ENCODE measurements at regions not wholly inside any gene's neighbourhood (a gene's known extent, or its start where the extent isn't known, plus 50 kb on each side); places are given as distances from the start of the nearest gene placed in this dataset.

DNA sequence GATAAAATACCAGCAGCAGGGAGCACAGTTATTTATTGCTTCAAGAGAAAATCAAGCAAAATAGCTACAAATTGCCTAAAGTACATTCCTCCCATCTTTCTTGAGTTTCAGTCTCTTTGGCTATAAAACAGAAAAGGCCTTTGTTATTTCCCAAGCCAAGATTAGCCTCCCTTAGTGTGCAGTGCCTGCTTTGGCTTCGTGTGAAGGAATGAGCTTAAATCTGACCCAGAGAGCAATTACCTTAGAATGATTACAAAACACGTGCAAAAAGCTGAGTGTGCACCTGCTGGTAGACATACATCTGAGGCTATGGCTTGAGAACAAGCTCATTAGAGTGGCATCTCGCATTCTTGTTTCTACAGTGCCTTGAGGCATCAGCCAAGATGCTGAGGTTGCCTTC, 250.8 kb downstream of the C4orf33 start:
- intact Hi-C loops (cut with DNase I; ENCODE audit: low total_unique reads) = no loop called here
- Histone ChIP-seq H3K9me3 (no peaks in the 10 kb centered on the region), H3K27ac (peak overlapping the region in 1 of 2 donors; percentile 47), H3K27me3 (no peaks in the 10 kb centered on the region), H3K36me3 (ENCODE audit: low read depth, missing control alignments) (no peaks in the 10 kb centered on the region), H3K4me3 (no peak overlapping the region), H3K4me1 (peaks cover 5% of the 10 kb centered on the region)
- DNase-seq = peak; percentile 30
- TF ChIP-seq, protein P1, sequence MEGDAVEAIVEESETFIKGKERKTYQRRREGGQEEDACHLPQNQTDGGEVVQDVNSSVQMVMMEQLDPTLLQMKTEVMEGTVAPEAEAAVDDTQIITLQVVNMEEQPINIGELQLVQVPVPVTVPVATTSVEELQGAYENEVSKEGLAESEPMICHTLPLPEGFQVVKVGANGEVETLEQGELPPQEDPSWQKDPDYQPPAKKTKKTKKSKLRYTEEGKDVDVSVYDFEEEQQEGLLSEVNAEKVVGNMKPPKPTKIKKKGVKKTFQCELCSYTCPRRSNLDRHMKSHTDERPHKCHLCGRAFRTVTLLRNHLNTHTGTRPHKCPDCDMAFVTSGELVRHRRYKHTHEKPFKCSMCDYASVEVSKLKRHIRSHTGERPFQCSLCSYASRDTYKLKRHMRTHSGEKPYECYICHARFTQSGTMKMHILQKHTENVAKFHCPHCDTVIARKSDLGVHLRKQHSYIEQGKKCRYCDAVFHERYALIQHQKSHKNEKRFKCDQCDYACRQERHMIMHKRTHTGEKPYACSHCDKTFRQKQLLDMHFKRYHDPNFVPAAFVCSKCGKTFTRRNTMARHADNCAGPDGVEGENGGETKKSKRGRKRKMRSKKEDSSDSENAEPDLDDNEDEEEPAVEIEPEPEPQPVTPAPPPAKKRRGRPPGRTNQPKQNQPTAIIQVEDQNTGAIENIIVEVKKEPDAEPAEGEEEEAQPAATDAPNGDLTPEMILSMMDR (IDR thresholded peaks at IDR 0.05) = no peak
- TF ChIP-seq POLR2A (IDR thresholded peaks at IDR 0.05) = no peak
- WGBS, 2 donors = 56 to 66% methylated on average over 3 of the region's 3 CpGs

DNA sequence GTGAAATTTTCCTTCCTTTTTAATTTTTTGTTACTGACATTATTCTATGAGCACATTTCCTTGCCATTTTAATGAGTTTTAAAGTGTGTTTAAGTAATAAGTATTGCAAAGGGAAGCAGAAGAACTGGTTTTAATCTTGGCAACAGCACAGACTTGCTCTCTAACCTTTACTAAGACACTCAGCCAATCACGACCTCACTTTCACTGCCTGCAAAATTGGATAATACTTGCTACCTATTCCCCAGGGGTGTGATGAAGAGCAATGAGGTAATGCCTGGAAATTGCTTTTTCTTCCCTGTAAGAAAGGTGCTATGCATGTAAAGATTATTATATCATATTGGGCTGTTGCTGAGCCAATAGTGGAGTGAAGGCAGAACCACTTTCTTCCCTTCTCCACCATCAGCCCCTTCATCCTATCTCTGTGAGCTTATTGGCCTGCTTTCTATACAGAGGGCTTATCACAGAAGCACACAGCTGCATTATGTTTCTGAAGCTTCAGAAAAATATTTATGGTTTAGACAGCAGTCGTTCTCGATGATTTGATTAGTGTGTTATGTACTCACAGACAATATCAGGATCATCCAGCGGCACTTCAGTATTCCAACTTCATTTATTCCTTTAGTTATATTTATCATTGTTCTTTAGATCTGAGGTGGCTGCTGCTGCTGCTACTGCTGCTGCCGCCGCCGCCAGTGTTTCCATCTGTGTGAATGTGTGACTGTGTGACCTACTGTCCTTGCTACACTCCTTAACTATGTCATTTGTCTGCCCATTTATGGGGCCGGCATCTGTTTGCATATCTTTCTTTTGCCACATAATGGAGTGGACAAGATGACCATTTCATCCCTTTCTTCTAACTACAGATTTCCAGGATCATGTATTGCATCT, 255.1 kb downstream of the C4orf33 start:
- Histone ChIP-seq H3K4me1 (peaks cover 3% of the 10 kb centered on the region), H3K4me3 (no peak overlapping the region), H3K27ac (no peak overlapping the region), H3K36me3 (ENCODE audit: low read depth, missing control alignments) (no peaks in the 10 kb centered on the region), H3K9me3 (no peaks in the 10 kb centered on the region), H3K27me3 (no peaks in the 10 kb centered on the region)
- no peak for DNase-seq
- WGBS, 2 donors = 67 to 78% methylated on average over 8 of the region's 8 CpGs
- intact Hi-C loops (cut with DNase I; ENCODE audit: low total_unique reads) = no loop called here
- TF ChIP-seq, protein P1 (IDR thresholded peaks at IDR 0.05) = no peak
- no peak for TF ChIP-seq POLR2A (IDR thresholded peaks at IDR 0.05)

DNA sequence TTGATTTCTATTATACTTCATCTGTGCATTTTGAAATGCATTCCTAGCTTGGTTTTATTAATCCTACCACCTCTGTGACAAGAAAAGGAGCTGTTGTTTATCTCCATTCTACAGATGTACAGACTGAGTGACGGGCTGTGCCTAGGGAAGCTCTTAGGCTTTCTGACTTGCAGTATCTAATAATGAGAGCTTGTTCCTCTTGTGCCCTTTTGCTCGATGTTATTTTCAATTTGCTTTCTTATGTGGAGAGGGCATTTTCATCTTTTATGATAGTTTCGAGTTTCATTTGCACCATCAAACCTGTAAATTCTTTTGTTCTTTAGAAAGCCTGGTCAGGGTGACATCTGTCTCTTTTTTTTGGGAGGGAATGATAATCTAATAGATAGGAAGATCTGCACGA, 256.5 kb downstream of the C4orf33 start:
- no peaks in the 10 kb centered on the region for H3K27me3 ChIP-seq
- no peak overlapping the region for H3K27ac ChIP-seq
- H3K4me3 ChIP-seq = no peak overlapping the region
- no peaks in the 10 kb centered on the region for H3K4me1 ChIP-seq
- no peak for TF ChIP-seq POLR2A (IDR thresholded peaks at IDR 0.05)
- TF ChIP-seq, protein P1 (IDR thresholded peaks at IDR 0.05) = no peak
- 74 to 82% methylated on average over 4 of the region's 4 CpGs for WGBS, 2 donors
- no peak for DNase-seq
- H3K9me3 ChIP-seq = no peaks in the 10 kb centered on the region
- intact Hi-C loops (cut with DNase I; ENCODE audit: low total_unique reads) = no loop called here
- no peaks in the 10 kb centered on the region for H3K36me3 ChIP-seq (ENCODE audit: low read depth, missing control alignments)

DNA sequence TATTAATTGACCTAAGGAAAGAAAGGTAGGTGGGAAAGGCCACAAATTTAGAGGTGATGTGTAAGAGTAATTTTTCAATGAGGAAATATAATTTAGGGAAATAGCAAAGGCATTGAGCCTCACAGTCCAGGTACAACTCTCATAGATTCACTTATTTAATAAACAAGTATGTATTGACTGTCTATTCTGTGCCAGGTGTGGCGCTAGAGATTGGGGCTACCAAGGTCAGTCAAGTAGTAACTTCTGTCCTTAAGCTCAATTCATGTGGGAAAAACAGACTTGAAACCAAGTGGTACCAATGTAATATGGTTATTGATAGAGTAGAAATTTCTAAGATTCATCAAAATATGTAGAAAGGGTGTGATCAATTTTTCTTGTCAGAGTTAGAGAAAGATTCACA, 257.5 kb downstream of the C4orf33 start:
- 86% methylated on average over 1 of the region's 1 CpG for WGBS, 2 donors
- no peak overlapping the region for H3K4me3 ChIP-seq
- no peaks in the 10 kb centered on the region for H3K27me3 ChIP-seq
- intact Hi-C loops (cut with DNase I; ENCODE audit: low total_unique reads) = no loop called here
- DNase-seq = no peak
- H3K36me3 ChIP-seq (ENCODE audit: low read depth, missing control alignments) = no peaks in the 10 kb centered on the region
- no peaks in the 10 kb centered on the region for H3K9me3 ChIP-seq
- H3K4me1 ChIP-seq = no peaks in the 10 kb centered on the region
- H3K27ac ChIP-seq = no peak overlapping the region
- TF ChIP-seq POLR2A (IDR thresholded peaks at IDR 0.05) = no peak
- TF ChIP-seq, protein P1 (IDR thresholded peaks at IDR 0.05) = no peak

DNA sequence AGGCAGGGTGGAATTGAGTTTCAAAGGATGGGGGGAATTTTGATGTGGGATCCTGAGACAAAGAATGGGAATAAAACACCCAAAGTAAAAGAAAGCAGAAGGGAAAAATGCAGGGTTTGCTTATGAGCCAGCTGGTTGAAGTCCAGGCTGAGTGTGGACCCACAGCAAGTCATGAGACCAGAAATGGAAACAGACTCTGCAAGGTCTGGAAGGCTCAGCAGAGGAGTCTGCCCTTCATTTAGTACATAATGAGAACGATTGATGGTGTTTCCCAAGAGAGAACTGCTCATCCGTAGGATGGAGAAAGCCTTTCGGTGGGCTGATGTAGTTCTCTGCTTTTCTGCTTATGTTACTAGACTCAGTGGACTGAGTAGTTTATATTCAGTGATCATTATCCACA, 259.1 kb downstream of the C4orf33 start:
- Histone ChIP-seq H3K4me1 (no peaks in the 10 kb centered on the region), H3K27me3 (no peaks in the 10 kb centered on the region), H3K4me3 (no peak overlapping the region), H3K36me3 (ENCODE audit: low read depth, missing control alignments) (no peaks in the 10 kb centered on the region), H3K9me3 (no peaks in the 10 kb centered on the region), H3K27ac (no peak overlapping the region)
- TF ChIP-seq, protein P1 (IDR thresholded peaks at IDR 0.05) = no peak
- no peak for TF ChIP-seq POLR2A (IDR thresholded peaks at IDR 0.05)
- DNase-seq = no peak
- WGBS, 2 donors = 50 to 55% methylated on average over 3 of the region's 3 CpGs
- intact Hi-C loops (cut with DNase I; ENCODE audit: low total_unique reads) = no loop called here

All from testis (tissue), 2 donors.